Uterus (tissue), 2 donors: ENCODE measurements at regions not wholly inside any gene's neighbourhood (a gene's known extent, or its start where the extent isn't known, plus 50 kb on each side); places are given as distances from the start of the nearest gene placed in this dataset.

Experiments used
- CTCF ChIP-seq, 4 experiments: fragments of 200-600 bp in 2 of 4; fragments of 450-650 bp in 2 of 4; sonication (generic) in 2 of 4; IDR thresholded peaks; one replicate each; pipeline ENCODE4 v1.5.1; 2016 to 2019; ENCODE audit warnings: antibody characterized with exemption in 4 of 4, mild to moderate bottlenecking in 2 of 4, moderate library complexity in 1 of 4
- POLR2A ChIP-seq, 2 donors: fragments of 450-650 bp; IDR thresholded peaks; one replicate each; pipeline ENCODE4 v1.6.1; 2016; ENCODE audit warnings: antibody characterized with exemption in 2 of 2, mild to moderate bottlenecking in 1 of 2, moderate library complexity in 1 of 2

- no peak for TF ChIP-seq CTCF (IDR thresholded peaks at IDR 0.05)
- TF ChIP-seq POLR2A (IDR thresholded peaks at IDR 0.05): no peak
These were observed 1057.6 kb downstream of the GALC start for GRCh38 chr14:86935241-86935885.
